ENCODE measurements at regions not wholly inside any gene's neighbourhood (a gene's known extent, or its start where the extent isn't known, plus 50 kb on each side); places are given as distances from the start of the nearest gene placed in this dataset.

DNA sequence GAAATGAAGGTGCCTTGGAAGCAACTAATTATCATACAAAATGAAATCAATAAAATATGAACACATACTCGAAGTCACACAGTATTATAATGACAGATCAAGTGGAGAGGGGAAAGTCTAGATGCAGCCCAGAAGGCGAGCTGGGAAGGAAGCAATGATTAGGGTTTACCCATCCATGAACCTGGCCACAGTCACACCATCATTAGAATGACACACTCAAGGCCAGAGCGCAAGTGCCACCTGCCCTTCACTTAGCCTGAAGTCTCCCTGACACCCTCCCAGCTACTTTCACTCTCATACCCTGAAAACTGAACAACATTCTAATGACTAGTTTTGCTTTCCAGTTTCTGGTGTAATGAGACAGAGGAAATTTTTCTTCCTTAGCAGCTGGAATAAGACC is 302.8 kb upstream of the JARID2 start:
- BruUV-seq (replicated peaks): no TSS peak
- H3K4me3 ChIP-seq (replicated peaks in 1 of 3; ENCODE audit: insufficient read depth in 1 of 3, low read depth in 2 of 3, low read length in 3 of 3): no peak overlapping the region
- ATAC-seq (no peak), FAIRE-seq (no peak), DNase-seq (ENCODE audit: low spot score) (no peak)
- POLR2A ChIA-PET: no interaction called here
- H2AFZ ChIP-seq (ENCODE audit: low read length): no peak overlapping the region
- H3K27me3 ChIP-seq (ENCODE audit: control insufficient read depth in 1 of 2, insufficient read depth in 2 of 2, low read length in 2 of 2): peaks cover 0 to 5% of the 10 kb centered on the region in 2 experiments; a peak in 1 of 5 replicates
- no peaks in the 10 kb centered on the region for H3K36me3 ChIP-seq (replicated peaks in 1 of 2; ENCODE audit: control insufficient read depth in 1 of 2, insufficient read depth in 2 of 2, low read length in 2 of 2)
- CTCF ChIA-PET (ENCODE audit: low intra/inter-chr PET ratio, low total read pairs): no interaction called here
- no peak overlapping the region for H3K4me2 ChIP-seq (ENCODE audit: low read depth, low read length)
- H4K20me1 ChIP-seq (ENCODE audit: insufficient read depth, low read length): no peaks in the 10 kb centered on the region
- in situ Hi-C loops (cut with HindIII; ENCODE audit: extremely low pct_ligation_motif_present, low pct_unique_long_range_greater_than_20kb): no loop called here
- H3K79me2 ChIP-seq (ENCODE audit: insufficient read depth, low read length): no peaks in the 10 kb centered on the region
- H3K27ac ChIP-seq (ENCODE audit: extremely low read length, insufficient read depth, low read length): no peak overlapping the region
- intact Hi-C loops (cut with micrococcal nuclease; ENCODE audit: unreplicated experiment): no loop called here
- H3K9ac ChIP-seq (ENCODE audit: insufficient read depth, low read depth, low read length): no peak overlapping the region
- 31% methylated on average over 3 of the region's 3 CpGs for WGBS (ENCODE audit: low lambda C conversion rate)
- TF ChIP-seq RXRB (CRISPR knock-in tag; IDR thresholded peaks at IDR 0.05; ENCODE audit: borderline replicate concordance): no peak
- TF ChIP-seq ZNF543 (CRISPR knock-in tag; IDR thresholded peaks at IDR 0.05): no peak
- TF ChIP-seq GABPB1 (CRISPR knock-in tag; IDR thresholded peaks at IDR 0.05): no peak
- no peak for TF ChIP-seq ZNF17 (CRISPR knock-in tag; IDR thresholded peaks at IDR 0.05)
- no peaks in the 10 kb centered on the region for H3K4me1 ChIP-seq (ENCODE audit: insufficient read depth, low read length)
- H3K9me3 ChIP-seq (ENCODE audit: low read length): no peaks in the 10 kb centered on the region

DNA sequence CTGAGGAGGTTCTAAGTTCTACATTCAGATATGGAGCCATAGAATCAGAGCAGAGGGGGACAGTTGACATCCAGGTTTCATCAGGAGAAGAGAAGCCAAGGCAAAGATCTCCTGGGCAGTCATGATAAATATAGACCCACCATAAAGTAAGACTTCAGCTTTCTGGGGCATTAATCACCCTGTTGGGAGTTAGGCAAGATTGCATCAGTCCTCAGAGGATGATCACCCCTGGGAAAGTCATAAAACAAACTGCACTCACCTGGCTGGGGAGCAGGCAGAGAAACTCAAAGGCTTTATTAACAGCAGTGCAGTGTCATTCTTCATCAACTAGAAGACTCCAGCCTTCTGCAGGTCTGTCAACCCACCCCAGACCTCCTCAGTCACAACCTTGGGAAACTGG is 301.3 kb upstream of the JARID2 start:
- intact Hi-C loops (cut with micrococcal nuclease; ENCODE audit: unreplicated experiment): no loop called here
- no peak for ATAC-seq
- no peak overlapping the region for H3K27ac ChIP-seq (ENCODE audit: extremely low read length, insufficient read depth, low read length)

More for the DNA sequence above, 301.3 kb upstream of the JARID2 start:
- no TSS peak for BruUV-seq (replicated peaks)
- ChIA-PET CTCF (ENCODE audit: low intra/inter-chr PET ratio, low total read pairs) (no interaction called here), POLR2A (no interaction called here)
- no peaks in the 10 kb centered on the region for H3K4me1 ChIP-seq (ENCODE audit: insufficient read depth, low read length)
- no peak overlapping the region for H3K4me3 ChIP-seq (replicated peaks in 1 of 3; ENCODE audit: insufficient read depth in 1 of 3, low read depth in 2 of 3, low read length in 3 of 3)
- no peak for DNase-seq (ENCODE audit: low spot score)
- peaks cover 0 to 5% of the 10 kb centered on the region in 2 experiments; a peak in 1 of 5 replicates for H3K27me3 ChIP-seq (ENCODE audit: control insufficient read depth in 1 of 2, insufficient read depth in 2 of 2, low read length in 2 of 2)
- no peak overlapping the region for H3K9ac ChIP-seq (ENCODE audit: insufficient read depth, low read depth, low read length)
- in situ Hi-C loops (cut with HindIII; ENCODE audit: extremely low pct_ligation_motif_present, low pct_unique_long_range_greater_than_20kb): no loop called here
- H2AFZ ChIP-seq (ENCODE audit: low read length): no peak overlapping the region
- H3K9me3 ChIP-seq (ENCODE audit: low read length): no peaks in the 10 kb centered on the region
- H3K79me2 ChIP-seq (ENCODE audit: insufficient read depth, low read length): no peaks in the 10 kb centered on the region
- H3K36me3 ChIP-seq (replicated peaks in 1 of 2; ENCODE audit: control insufficient read depth in 1 of 2, insufficient read depth in 2 of 2, low read length in 2 of 2): no peaks in the 10 kb centered on the region
- TF ChIP-seq EP300 (IDR thresholded peaks at IDR 0.05; ENCODE audit: low read depth in 2 of 2, low read length in 2 of 2) (no peak), EP300 (CRISPR knock-in tag; IDR thresholded peaks at IDR 0.05; ENCODE audit: borderline replicate concordance) (no peak), ATAD3A (CRISPR knock-in tag; IDR thresholded peaks at IDR 0.05) (no peak), ZNF790 (CRISPR knock-in tag; IDR thresholded peaks at IDR 0.05; ENCODE audit: borderline replicate concordance) (no peak), ZNF432 (CRISPR knock-in tag; IDR thresholded peaks at IDR 0.05; ENCODE audit: borderline replicate concordance) (no peak), NFYC (CRISPR knock-in tag; IDR thresholded peaks at IDR 0.05) (no peak), ZNF337 (CRISPR knock-in tag; IDR thresholded peaks at IDR 0.05; ENCODE audit: borderline replicate concordance, low read depth) (no peak), DNMT3B (CRISPR knock-in tag; conservative IDR thresholded peaks at IDR 0.05) (no peak), GABPA (IDR thresholded peaks at IDR 0.05; ENCODE audit: low read depth, low read length) (no peak), GABPA (CRISPR knock-in tag; IDR thresholded peaks at IDR 0.05; ENCODE audit: low read depth) (no peak)
- no peaks in the 10 kb centered on the region for H4K20me1 ChIP-seq (ENCODE audit: insufficient read depth, low read length)
- FAIRE-seq: no peak
- no peak overlapping the region for H3K4me2 ChIP-seq (ENCODE audit: low read depth, low read length)

Measured in HepG2 (cell line).